ENCODE measurements at regions not wholly inside any gene's neighbourhood (a gene's known extent, or its start where the extent isn't known, plus 50 kb on each side); places are given as distances from the start of the nearest gene placed in this dataset.

- TF ChIP-seq CTCF (IDR thresholded peaks at IDR 0.05) (no peak), POLR2AphosphoS5 (IDR thresholded peaks at IDR 0.05) (no peak)
Observed at GRCh38 chr14:101132051-101132571, 228.6 kb upstream of the RTL1 start.
